HepG2 (cell line): ENCODE measurements at regions not wholly inside any gene's neighbourhood (a gene's known extent, or its start where the extent isn't known, plus 50 kb on each side); places are given as distances from the start of the nearest gene placed in this dataset.

Experiments used
- ATAC-seq: fragments of 200-7000 bp; cut with Tn5 transposase; 3 replicates; pipeline ENCODE4 v1.9.1; 2020; ENCODE audit warnings: mild to moderate bottlenecking, moderate library complexity
- BruUV-seq: library from RNA; stranded (reverse); fragments of 400-500 nt; replicated peaks from 2 replicates; lab custom pipeline; 2021; lab: Mats Ljungman, UMichigan
- CTCF ChIA-PET: fragments of 300-600 bp; formaldehyde crosslinking; extraction: SDS; loops from one replicate; lab custom pipeline; 2021; ENCODE audit warnings: low total read pairs, inconsistent platforms, low intra/inter-chr PET ratio; lab: Yijun Ruan, JAX
- POLR2A ChIA-PET: fragments of 350-600 bp; sonication (Branson Sonifier 250); formaldehyde crosslinking; loops from one replicate; lab custom pipeline; 2020; ENCODE audit warnings: antibody characterized with exemption, inconsistent platforms; lab: Yijun Ruan, JAX
- DNase-seq: peaks from one replicate; pipeline ENCODE4 v3.0.0-alpha.2; 2015; ENCODE audit warnings: low spot score
- FAIRE-seq: peaks from 3 replicates; lab custom pipeline; 2011; peaks lifted over from hg19 to GRCh38; lab: Jason Lieb, UNC
- H2AFZ ChIP-seq: one replicate; pipeline ENCODE4 v1.6.1; 2011; ENCODE audit warnings: low read length, inconsistent platforms
- H3K27ac ChIP-seq: fragments of 300-600 bp; 3 replicates; pipeline ENCODE4 v1.8.0; 2011; ENCODE audit warnings: mixed run types, mild to moderate bottlenecking, mixed read lengths, low read length, inconsistent platforms; ENCODE audit not compliant: insufficient read depth; ENCODE audit errors: extremely low read length
- H3K27me3 ChIP-seq, 2 experiments: fragments of 200-600 bp in 1 of 2; 2 replicates in 1 of 2; 3 replicates in 1 of 2; pipeline versions ENCODE4 v1.6.0 to v1.8.0; 2011; ENCODE audit warnings: low read length in 2 of 2, mild to moderate bottlenecking in 2 of 2, moderate library complexity in 2 of 2, inconsistent platforms in 1 of 2; ENCODE audit not compliant: insufficient read depth in 2 of 2, control insufficient read depth in 1 of 2
- H3K36me3 ChIP-seq, 2 experiments: fragments of 200-600 bp in 1 of 2; replicated peaks in 1 of 2; 2 replicates in 1 of 2; 3 replicates in 1 of 2; pipeline versions ENCODE4 v1.5.1 to v1.8.0; 2011; ENCODE audit warnings: low read length in 2 of 2, inconsistent platforms in 1 of 2; ENCODE audit not compliant: insufficient read depth in 2 of 2, control insufficient read depth in 1 of 2
- H3K4me1 ChIP-seq: 2 replicates; pipeline ENCODE4 v1.5.1; 2012; ENCODE audit warnings: low read length, inconsistent platforms; ENCODE audit not compliant: insufficient read depth
- H3K4me2 ChIP-seq: 2 replicates; pipeline ENCODE4 v1.6.0; 2011; ENCODE audit warnings: low read depth, low read length, inconsistent platforms
- H3K4me3 ChIP-seq, 3 experiments: fragments of 200-600 bp in 1 of 3; sonication (generic), shearing (Covaris generic) in 1 of 3; replicated peaks in 1 of 3; 2 replicates each; pipeline ENCODE4 v1.5.1; 2011 to 2016; ENCODE audit warnings: low read length in 3 of 3, inconsistent platforms in 2 of 3, low read depth in 2 of 3, mild to moderate bottlenecking in 2 of 3, control low read depth in 1 of 3, mixed read lengths in 1 of 3; ENCODE audit not compliant: insufficient read depth in 1 of 3
- H3K79me2 ChIP-seq: one replicate; pipeline ENCODE4 v1.6.1; 2011; ENCODE audit warnings: low read length, inconsistent platforms; ENCODE audit not compliant: insufficient read depth
- H3K9ac ChIP-seq: 2 replicates; pipeline ENCODE4 v1.6.0; 2011; ENCODE audit warnings: mild to moderate bottlenecking, low read depth, low read length, inconsistent platforms; ENCODE audit not compliant: insufficient read depth
- H3K9me3 ChIP-seq: 2 replicates; pipeline ENCODE4 v1.5.1; 2012; ENCODE audit warnings: mild to moderate bottlenecking, low read length
- H4K20me1 ChIP-seq: 2 replicates; pipeline ENCODE4 v1.6.0; 2011; ENCODE audit warnings: inconsistent platforms, mild to moderate bottlenecking, low read length, moderate library complexity; ENCODE audit not compliant: insufficient read depth
- HES4 ChIP-seq: sonication (generic); formaldehyde crosslinking; IDR thresholded peaks from 2 replicates; pipeline ENCODE4 v1.9.0; 2021; ENCODE audit warnings: mild to moderate bottlenecking, missing genetic modification reagents, borderline replicate concordance
- HOXA5 ChIP-seq: sonication (generic); formaldehyde crosslinking; IDR thresholded peaks from 2 replicates; pipeline ENCODE4 v1.4.0; 2020; ENCODE audit warnings: missing genetic modification reagents
- NFYC ChIP-seq: IDR thresholded peaks from 2 replicates; pipeline ENCODE4 v1.6.1; 2016; ENCODE audit warnings: missing genetic modification reagents, missing compliant biosample characterization
- SAFB2 ChIP-seq: sonication (generic); formaldehyde crosslinking; IDR thresholded peaks from 2 replicates; pipeline ENCODE4 v1.5.1; 2020; ENCODE audit warnings: missing genetic modification reagents, low read depth, mild to moderate bottlenecking, borderline replicate concordance
- SMAD3 ChIP-seq: sonication (generic); formaldehyde crosslinking; IDR thresholded peaks from 2 replicates; pipeline ENCODE4 v1.4.0; 2020; ENCODE audit warnings: missing genetic modification reagents
- SOX6 ChIP-seq, 2 experiments: fragments of 450-650 bp in 1 of 2; sonication (generic) in 1 of 2; formaldehyde crosslinking in 1 of 2; IDR thresholded peaks; 2 replicates each; pipeline versions ENCODE4 v1.4.0 to v1.6.1; 2017 to 2020; ENCODE audit warnings: antibody characterized with exemption in 1 of 2, mild to moderate bottlenecking in 1 of 2, missing genetic modification reagents in 1 of 2
- ZFP36L2 ChIP-seq: sonication (generic); formaldehyde crosslinking; IDR thresholded peaks from 2 replicates; pipeline ENCODE4 v1.4.0; 2020; ENCODE audit warnings: missing genetic modification reagents
- ZNF3 ChIP-seq: IDR thresholded peaks from 2 replicates; pipeline ENCODE4 v1.7.0; 2017; ENCODE audit warnings: inconsistent platforms
- ZNF775 ChIP-seq: sonication (generic); formaldehyde crosslinking; IDR thresholded peaks from 2 replicates; pipeline ENCODE4 v1.4.0; 2020; ENCODE audit warnings: missing genetic modification reagents, mild to moderate bottlenecking, moderate library complexity, borderline replicate concordance
- ZNF776 ChIP-seq: sonication (generic); formaldehyde crosslinking; IDR thresholded peaks from 2 replicates; pipeline ENCODE4 v1.4.0; 2020; ENCODE audit warnings: mild to moderate bottlenecking, missing genetic modification reagents
- WGBS: methylation state at CpG from one replicate; pipeline ENCODE4 v1.1.6; 2017; ENCODE audit warnings: low lambda C conversion rate; 5-methylcytosine and 5-hydroxymethylcytosine counted together
- in situ Hi-C: cut with HindIII; loops from 2 replicates; pipeline ENCODE4 v1.10.0; 2017; ENCODE audit warnings: low pct_unique_long_range_greater_than_20kb; ENCODE audit not compliant: extremely low pct_ligation_motif_present
- intact Hi-C: fragments of 100-400 bp; cut with micrococcal nuclease; formaldehyde crosslinking; loops from one replicate; pipeline ENCODE4 v1.10.0; 2022; ENCODE audit not compliant: unreplicated experiment
- TF ChIP-seq, protein P1 (sequence below): sonication (generic); formaldehyde crosslinking; IDR thresholded peaks from 2 replicates; pipeline ENCODE4 v1.5.0; 2020; ENCODE audit warnings: mild to moderate bottlenecking, missing genetic modification reagents, borderline replicate concordance

DNA sequence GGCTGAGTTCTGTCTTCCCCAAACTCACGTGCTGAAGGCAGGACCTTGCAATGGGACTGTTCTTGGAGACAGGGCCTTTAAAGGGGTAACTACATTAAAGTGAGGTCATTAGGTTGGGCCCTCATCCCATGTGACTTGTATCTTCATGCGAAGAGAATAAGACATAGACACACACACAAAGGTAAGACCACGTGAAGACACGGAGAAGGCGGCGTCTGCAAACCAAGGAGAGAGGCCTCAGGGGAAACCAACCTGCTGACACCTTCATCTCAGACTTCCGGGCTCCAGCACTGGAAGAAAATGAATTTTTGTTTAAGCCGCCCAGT is 50.7 kb upstream of the KCNMB1 start:
- Histone ChIP-seq H3K79me2 (no peaks in the 10 kb centered on the region), H2AFZ (no peak overlapping the region), H3K4me2 (no peak overlapping the region), H3K27me3 (peaks cover 0 to 22% of the 10 kb centered on the region in 2 experiments; a peak in 3 of 5 replicates), H3K4me3 (no peak overlapping the region), H3K9ac (no peak overlapping the region), H3K4me1 (no peaks in the 10 kb centered on the region), H3K36me3 (no peaks in the 10 kb centered on the region), H3K27ac (no peak overlapping the region), H4K20me1 (no peaks in the 10 kb centered on the region), H3K9me3 (no peaks in the 10 kb centered on the region)
- intact Hi-C loops (no loop called here), in situ Hi-C loops (no loop called here)
- BruUV-seq: no TSS peak
- WGBS: 19% methylated on average over 8 of the region's 8 CpGs
- POLR2A ChIA-PET: no interaction called here
- CTCF ChIA-PET: no interaction called here
- TF ChIP-seq ZNF3 (CRISPR knock-in tag) (no peak), HES4 (CRISPR knock-in tag) (no peak), ZNF775 (CRISPR knock-in tag) (no peak), HOXA5 (CRISPR knock-in tag) (no peak), SAFB2 (CRISPR knock-in tag) (no peak), SMAD3 (no peak), ZFP36L2 (CRISPR knock-in tag) (no peak), ZNF776 (CRISPR knock-in tag) (no peak), SOX6 (IDR thresholded peaks at IDR 0.05) (no peak), SOX6 (CRISPR knock-in tag; IDR thresholded peaks at IDR 0.05) (no peak), NFYC (no peak)
- TF ChIP-seq, protein P1, sequence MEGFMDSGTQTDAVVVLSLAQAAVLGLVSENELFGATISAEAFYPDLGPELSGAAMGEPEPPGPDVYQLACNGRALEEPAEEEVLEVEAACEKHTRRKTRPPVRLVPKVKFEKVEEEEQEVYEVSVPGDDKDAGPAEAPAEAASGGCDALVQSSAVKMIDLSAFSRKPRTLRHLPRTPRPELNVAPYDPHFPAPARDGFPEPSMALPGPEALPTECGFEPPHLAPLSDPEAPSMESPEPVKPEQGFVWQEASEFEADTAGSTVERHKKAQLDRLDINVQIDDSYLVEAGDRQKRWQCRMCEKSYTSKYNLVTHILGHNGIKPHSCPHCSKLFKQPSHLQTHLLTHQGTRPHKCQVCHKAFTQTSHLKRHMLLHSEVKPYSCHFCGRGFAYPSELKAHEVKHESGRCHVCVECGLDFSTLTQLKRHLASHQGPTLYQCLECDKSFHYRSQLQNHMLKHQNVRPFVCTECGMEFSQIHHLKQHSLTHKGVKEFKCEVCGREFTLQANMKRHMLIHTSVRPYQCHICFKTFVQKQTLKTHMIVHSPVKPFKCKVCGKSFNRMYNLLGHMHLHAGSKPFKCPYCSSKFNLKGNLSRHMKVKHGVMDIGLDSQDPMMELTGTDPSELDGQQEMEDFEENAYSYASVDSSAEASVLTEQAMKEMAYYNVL (CRISPR knock-in tag): no peak
- DNase-seq (no peak), FAIRE-seq (no peak), ATAC-seq (no peak)
